Stomach (tissue), 4 donors: ENCODE measurements at regions not wholly inside any gene's neighbourhood (a gene's known extent, or its start where the extent isn't known, plus 50 kb on each side); places are given as distances from the start of the nearest gene placed in this dataset.

Source experiments
- POLR2A ChIP-seq, 4 donors: fragments of 450-650 bp; IDR thresholded peaks; one replicate each; pipeline ENCODE4 v1.6.1; 2016; ENCODE audit warnings: antibody characterized with exemption in 4 of 4, control low read depth in 2 of 4, mild to moderate bottlenecking in 1 of 4, moderate library complexity in 1 of 4
- POLR2AphosphoS5 ChIP-seq, 3 donors: sonication (generic); formaldehyde crosslinking; IDR thresholded peaks; one replicate each; pipeline ENCODE4 v1.6.1; 2016; ENCODE audit warnings: antibody characterized with exemption in 3 of 3
- TF ChIP-seq, protein P1 (sequence below), 7 experiments: fragments of 450-650 bp in 4 of 7; fragments of 200-600 bp in 3 of 7; sonication (generic) in 3 of 7; IDR thresholded peaks; one replicate each; pipeline ENCODE4 v1.5.1; 2016 to 2019; ENCODE audit warnings: antibody characterized with exemption in 7 of 7, control low read depth in 2 of 7, mild to moderate bottlenecking in 1 of 7

DNA sequence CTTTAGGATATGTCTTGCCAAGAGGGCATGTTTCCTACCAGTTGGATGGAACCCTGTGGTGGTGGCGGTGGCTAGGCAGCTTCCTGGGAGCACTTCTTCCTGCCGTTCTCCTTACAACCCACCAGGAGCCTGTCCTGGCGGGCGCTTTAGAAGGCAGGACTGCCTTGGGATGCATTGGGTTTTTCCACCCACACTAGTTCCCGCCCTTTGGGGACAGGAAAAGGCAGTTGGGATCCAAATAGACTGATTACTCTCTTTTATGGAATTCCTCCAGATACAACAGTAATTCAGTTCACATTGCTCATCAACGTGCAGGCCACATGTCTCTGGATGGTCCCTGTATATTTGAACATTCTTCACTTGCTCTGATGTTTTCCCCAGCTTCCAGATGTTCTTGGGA is 305.7 kb upstream of the SSTR1 start:
- TF ChIP-seq, protein P1, sequence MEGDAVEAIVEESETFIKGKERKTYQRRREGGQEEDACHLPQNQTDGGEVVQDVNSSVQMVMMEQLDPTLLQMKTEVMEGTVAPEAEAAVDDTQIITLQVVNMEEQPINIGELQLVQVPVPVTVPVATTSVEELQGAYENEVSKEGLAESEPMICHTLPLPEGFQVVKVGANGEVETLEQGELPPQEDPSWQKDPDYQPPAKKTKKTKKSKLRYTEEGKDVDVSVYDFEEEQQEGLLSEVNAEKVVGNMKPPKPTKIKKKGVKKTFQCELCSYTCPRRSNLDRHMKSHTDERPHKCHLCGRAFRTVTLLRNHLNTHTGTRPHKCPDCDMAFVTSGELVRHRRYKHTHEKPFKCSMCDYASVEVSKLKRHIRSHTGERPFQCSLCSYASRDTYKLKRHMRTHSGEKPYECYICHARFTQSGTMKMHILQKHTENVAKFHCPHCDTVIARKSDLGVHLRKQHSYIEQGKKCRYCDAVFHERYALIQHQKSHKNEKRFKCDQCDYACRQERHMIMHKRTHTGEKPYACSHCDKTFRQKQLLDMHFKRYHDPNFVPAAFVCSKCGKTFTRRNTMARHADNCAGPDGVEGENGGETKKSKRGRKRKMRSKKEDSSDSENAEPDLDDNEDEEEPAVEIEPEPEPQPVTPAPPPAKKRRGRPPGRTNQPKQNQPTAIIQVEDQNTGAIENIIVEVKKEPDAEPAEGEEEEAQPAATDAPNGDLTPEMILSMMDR (IDR thresholded peaks at IDR 0.05): no peak
- no peak for TF ChIP-seq POLR2A (IDR thresholded peaks at IDR 0.05)
- no peak for TF ChIP-seq POLR2AphosphoS5 (IDR thresholded peaks at IDR 0.05)
